DOHH2 (cell line): ENCODE measurements at regions not wholly inside any gene's neighbourhood (a gene's known extent, or its start where the extent isn't known, plus 50 kb on each side); places are given as distances from the start of the nearest gene placed in this dataset.

Experiments used
- H3F3A ChIP-seq: fragments of 200-600 bp; sonication (generic), shearing (Covaris generic); 2 replicates; pipeline ENCODE4 v1.6.0; 2016; ENCODE audit warnings: antibody characterized with exemption, mild to moderate bottlenecking; ENCODE audit not compliant: control insufficient read depth, insufficient read depth
- H3K27ac ChIP-seq: fragments of 200-600 bp; sonication (generic); 2 replicates; pipeline ENCODE4 v1.5.1; 2014; ENCODE audit warnings: low read depth, mild to moderate bottlenecking, low read length, moderate library complexity
- H3K27me3 ChIP-seq: fragments of 200-600 bp; sonication (generic); 2 replicates; pipeline ENCODE4 v1.6.1; 2014; ENCODE audit warnings: mild to moderate bottlenecking, low read length, mixed read lengths; ENCODE audit not compliant: control insufficient read depth
- H3K36me3 ChIP-seq: fragments of 200-600 bp; sonication (generic); 2 replicates; pipeline ENCODE4 v1.6.1; 2014; ENCODE audit warnings: mild to moderate bottlenecking, low read length, moderate library complexity, mixed read lengths; ENCODE audit not compliant: control insufficient read depth
- H3K4me1 ChIP-seq: fragments of 200-600 bp; sonication (generic); 2 replicates; pipeline ENCODE4 v1.6.1; 2014; ENCODE audit warnings: mild to moderate bottlenecking, low read length, mixed read lengths; ENCODE audit not compliant: control insufficient read depth
- H3K4me2 ChIP-seq: fragments of 200-600 bp; sonication (generic); 2 replicates; pipeline ENCODE4 v1.6.0; 2014; ENCODE audit warnings: mild to moderate bottlenecking, low read length, moderate library complexity
- H3K4me3 ChIP-seq: fragments of 200-600 bp; sonication (generic); 2 replicates; pipeline ENCODE4 v1.5.1; 2014; ENCODE audit warnings: mild to moderate bottlenecking, low read length, mixed read lengths
- H3K79me2 ChIP-seq: fragments of 200-600 bp; sonication (generic); 2 replicates; pipeline ENCODE4 v1.6.1; 2014; ENCODE audit warnings: mild to moderate bottlenecking, low read length, mixed read lengths; ENCODE audit not compliant: control insufficient read depth
- H3K9me2 ChIP-seq: fragments of 200-600 bp; sonication (generic); replicated peaks from 2 replicates; pipeline ENCODE4 v1.6.1; 2014; ENCODE audit warnings: mild to moderate bottlenecking, low read length, mixed read lengths; ENCODE audit not compliant: control insufficient read depth
- H3K9me3 ChIP-seq: fragments of 200-600 bp; sonication (generic); 2 replicates; pipeline ENCODE4 v1.6.1; 2014; ENCODE audit warnings: antibody characterized with exemption, low read length, mixed read lengths; ENCODE audit not compliant: control insufficient read depth, insufficient read depth
- H4K20me1 ChIP-seq: fragments of 200-600 bp; sonication (generic); 2 replicates; pipeline ENCODE4 v1.6.0; 2014; ENCODE audit warnings: low read depth, mild to moderate bottlenecking, antibody characterized with exemption, low read length, moderate library complexity; ENCODE audit not compliant: control insufficient read depth, insufficient read depth
- EZH2phosphoT487 ChIP-seq: fragments of 200-600 bp; sonication (generic); IDR thresholded peaks from 2 replicates; pipeline ENCODE4 v1.6.1; 2017; ENCODE audit warnings: borderline replicate concordance, mild to moderate bottlenecking, antibody characterized with exemption, low read length, moderate library complexity, mixed read lengths
- TF ChIP-seq, protein P1 (sequence below): fragments of 200-600 bp; sonication (generic); IDR thresholded peaks from one replicate; pipeline ENCODE4 v1.5.1; 2014; ENCODE audit warnings: antibody characterized with exemption, mild to moderate bottlenecking, low read depth, low read length; ENCODE audit not compliant: poor library complexity, severe bottlenecking

DNA sequence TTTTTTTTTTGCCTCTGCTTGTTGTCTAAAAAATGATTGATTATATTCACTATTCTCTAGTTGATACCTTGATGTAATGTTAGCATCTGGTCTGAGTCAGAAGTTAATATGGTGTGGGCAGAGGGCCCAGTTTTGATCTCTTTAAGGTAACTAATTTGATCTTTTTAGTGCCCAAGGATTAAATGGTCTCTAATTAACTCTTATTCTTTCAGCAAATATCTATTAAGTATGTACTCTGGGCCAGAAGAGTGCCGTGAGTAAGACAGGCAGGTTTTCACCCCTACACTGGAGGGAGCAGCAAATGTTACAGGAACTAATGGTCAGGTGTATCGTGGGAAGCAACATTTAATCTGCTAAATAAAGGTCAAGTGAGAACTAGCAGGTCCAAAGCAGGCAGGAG lies 144.6 kb upstream of the COL1A2 start:
- H3F3A ChIP-seq = no peaks in the 10 kb centered on the region
- no peak overlapping the region for H3K27ac ChIP-seq
- no peaks in the 10 kb centered on the region for H3K79me2 ChIP-seq
- no peaks in the 10 kb centered on the region for H3K9me3 ChIP-seq
- H3K36me3 ChIP-seq = no peaks in the 10 kb centered on the region
- H3K4me1 ChIP-seq = no peaks in the 10 kb centered on the region
- H3K4me3 ChIP-seq = no peak overlapping the region
- H4K20me1 ChIP-seq = no peaks in the 10 kb centered on the region
- no peaks in the 10 kb centered on the region for H3K9me2 ChIP-seq
- no peak overlapping the region for H3K4me2 ChIP-seq
- 0 out of 2 replicates have a peak, but pooled peaks cover 3% of the 10 kb centered on the region for H3K27me3 ChIP-seq
- TF ChIP-seq, protein P1, sequence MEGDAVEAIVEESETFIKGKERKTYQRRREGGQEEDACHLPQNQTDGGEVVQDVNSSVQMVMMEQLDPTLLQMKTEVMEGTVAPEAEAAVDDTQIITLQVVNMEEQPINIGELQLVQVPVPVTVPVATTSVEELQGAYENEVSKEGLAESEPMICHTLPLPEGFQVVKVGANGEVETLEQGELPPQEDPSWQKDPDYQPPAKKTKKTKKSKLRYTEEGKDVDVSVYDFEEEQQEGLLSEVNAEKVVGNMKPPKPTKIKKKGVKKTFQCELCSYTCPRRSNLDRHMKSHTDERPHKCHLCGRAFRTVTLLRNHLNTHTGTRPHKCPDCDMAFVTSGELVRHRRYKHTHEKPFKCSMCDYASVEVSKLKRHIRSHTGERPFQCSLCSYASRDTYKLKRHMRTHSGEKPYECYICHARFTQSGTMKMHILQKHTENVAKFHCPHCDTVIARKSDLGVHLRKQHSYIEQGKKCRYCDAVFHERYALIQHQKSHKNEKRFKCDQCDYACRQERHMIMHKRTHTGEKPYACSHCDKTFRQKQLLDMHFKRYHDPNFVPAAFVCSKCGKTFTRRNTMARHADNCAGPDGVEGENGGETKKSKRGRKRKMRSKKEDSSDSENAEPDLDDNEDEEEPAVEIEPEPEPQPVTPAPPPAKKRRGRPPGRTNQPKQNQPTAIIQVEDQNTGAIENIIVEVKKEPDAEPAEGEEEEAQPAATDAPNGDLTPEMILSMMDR = no peak
- no peak for TF ChIP-seq EZH2phosphoT487

DNA sequence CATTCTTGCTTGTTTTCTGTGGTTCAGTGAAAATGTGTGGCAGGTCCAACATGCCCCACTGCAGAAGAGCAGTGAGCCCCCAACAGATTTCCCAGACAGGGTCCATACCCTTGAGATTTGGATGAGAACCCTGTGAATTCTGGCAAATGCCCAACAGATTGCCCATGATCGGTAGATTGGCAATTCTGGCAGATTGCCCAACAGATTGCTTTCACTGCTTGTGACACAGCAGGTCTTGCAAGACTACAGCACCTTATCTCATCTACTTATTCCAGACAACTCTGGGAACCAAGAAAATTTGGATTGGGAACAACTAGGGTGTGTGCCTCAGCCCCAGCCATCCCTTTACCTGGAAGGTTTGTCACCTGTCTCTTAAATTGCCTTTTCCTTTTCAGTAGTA lies 143.7 kb upstream of the COL1A2 start:
- no peaks in the 10 kb centered on the region for H4K20me1 ChIP-seq
- H3K36me3 ChIP-seq = no peaks in the 10 kb centered on the region
- no peaks in the 10 kb centered on the region for H3K79me2 ChIP-seq
- no peaks in the 10 kb centered on the region for H3K9me2 ChIP-seq
- no peaks in the 10 kb centered on the region for H3K9me3 ChIP-seq
- no peaks in the 10 kb centered on the region for H3K4me1 ChIP-seq
- no peak overlapping the region for H3K4me3 ChIP-seq
- H3F3A ChIP-seq = no peaks in the 10 kb centered on the region
- 0 out of 2 replicates have a peak, but pooled peaks cover 3% of the 10 kb centered on the region for H3K27me3 ChIP-seq
- H3K4me2 ChIP-seq = no peak overlapping the region
- no peak overlapping the region for H3K27ac ChIP-seq
- TF ChIP-seq, protein P1 = no peak
- TF ChIP-seq EZH2phosphoT487 = no peak

DNA sequence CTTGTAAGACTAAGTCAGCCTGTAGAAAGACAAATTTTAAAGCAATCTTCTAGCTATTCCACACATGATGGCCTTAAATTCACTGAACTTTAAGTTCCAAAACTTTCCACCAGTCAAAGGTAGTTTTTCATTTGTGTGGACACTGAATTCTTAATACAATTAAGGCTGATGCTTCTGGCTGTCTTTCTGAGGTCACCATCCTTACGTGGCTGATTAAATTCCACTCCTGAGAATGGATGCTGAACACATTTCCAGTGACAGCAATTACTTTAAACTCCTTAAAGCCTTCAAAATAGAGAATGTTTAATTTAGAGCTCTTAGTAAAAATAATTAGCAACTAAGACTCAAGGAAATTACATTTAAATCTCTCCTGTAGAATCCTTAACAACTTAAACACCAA lies 142.6 kb upstream of the COL1A2 start:
- Histone ChIP-seq H3K4me1 (no peaks in the 10 kb centered on the region), H3K4me3 (no peak overlapping the region), H4K20me1 (no peaks in the 10 kb centered on the region), H3K27ac (no peak overlapping the region), H3K9me3 (no peaks in the 10 kb centered on the region), H3K36me3 (no peaks in the 10 kb centered on the region), H3K79me2 (no peaks in the 10 kb centered on the region), H3K9me2 (no peaks in the 10 kb centered on the region), H3K27me3 (0 out of 2 replicates have a peak, but pooled peaks cover 3% of the 10 kb centered on the region), H3K4me2 (no peak overlapping the region), H3F3A (no peaks in the 10 kb centered on the region)
- no peak for TF ChIP-seq EZH2phosphoT487
- TF ChIP-seq, protein P1 = no peak

DNA sequence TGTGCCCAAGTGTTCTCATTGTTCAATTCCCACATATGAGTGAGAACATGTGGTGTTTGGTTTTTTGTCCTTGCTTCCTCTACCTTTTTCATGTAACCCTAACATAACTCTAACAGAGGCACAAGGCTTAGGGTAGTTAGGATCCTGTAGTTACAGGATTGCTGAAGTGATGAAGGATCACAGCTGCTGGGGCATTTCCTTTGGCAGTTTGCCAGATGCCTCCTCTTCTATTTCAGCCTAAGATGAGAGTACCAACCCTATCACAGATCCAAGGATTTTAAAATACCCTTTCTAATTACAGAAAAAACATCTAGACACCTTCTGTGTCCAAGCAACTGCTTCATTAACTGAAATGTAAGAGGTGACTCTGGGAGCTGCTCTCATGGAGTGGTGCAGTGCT lies 141.7 kb upstream of the COL1A2 start:
- TF ChIP-seq EZH2phosphoT487 = no peak
- H3K36me3 ChIP-seq = no peaks in the 10 kb centered on the region
- H3K9me3 ChIP-seq = no peaks in the 10 kb centered on the region
- H3F3A ChIP-seq = no peaks in the 10 kb centered on the region
- no peak overlapping the region for H3K4me3 ChIP-seq
- no peaks in the 10 kb centered on the region for H3K4me1 ChIP-seq
- H3K27ac ChIP-seq = no peak overlapping the region
- H4K20me1 ChIP-seq = no peaks in the 10 kb centered on the region
- H3K27me3 ChIP-seq = 0 out of 2 replicates have a peak, but pooled peaks cover 3% of the 10 kb centered on the region
- no peak overlapping the region for H3K4me2 ChIP-seq
- no peaks in the 10 kb centered on the region for H3K9me2 ChIP-seq
- no peaks in the 10 kb centered on the region for H3K79me2 ChIP-seq
